HG03520 (cell line): ENCODE measurements at regions not wholly inside any gene's neighbourhood (a gene's known extent, or its start where the extent isn't known, plus 50 kb on each side); places are given as distances from the start of the nearest gene placed in this dataset.

ENCODE experiments used
- ATAC-seq: cut with Tn5 transposase; IDR thresholded peaks from one replicate; pipeline ENCODE4 v1.9.1; 2021; ENCODE audit warnings: mild to moderate bottlenecking, moderate library complexity; ENCODE audit not compliant: unreplicated experiment

DNA sequence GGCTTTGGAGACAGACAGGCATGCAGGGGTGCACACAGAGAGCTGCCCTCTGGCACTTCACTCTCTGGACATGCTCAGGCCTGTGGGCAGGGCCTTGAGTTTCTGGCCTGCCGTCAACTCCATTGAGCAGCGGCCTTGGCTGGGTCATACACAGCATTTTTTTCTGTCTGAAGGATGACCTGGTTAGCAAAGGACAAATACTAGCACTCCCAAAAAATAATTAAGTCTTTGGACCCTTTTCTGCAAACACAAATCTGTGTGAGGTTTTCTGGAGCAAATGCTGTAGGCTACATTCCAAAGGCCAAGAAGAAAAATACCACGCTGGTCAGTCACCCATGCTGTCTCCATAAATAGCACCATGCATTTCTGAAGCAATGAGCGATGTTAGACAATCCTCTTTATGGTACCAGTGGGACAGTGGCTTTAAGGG is 124.7 kb upstream of the CTAGE1 start:
- no peak for ATAC-seq

- no peak for ATAC-seq
Measured at GRCh38 chr18:22543769-22544168, 126.1 kb upstream of the CTAGE1 start.

DNA sequence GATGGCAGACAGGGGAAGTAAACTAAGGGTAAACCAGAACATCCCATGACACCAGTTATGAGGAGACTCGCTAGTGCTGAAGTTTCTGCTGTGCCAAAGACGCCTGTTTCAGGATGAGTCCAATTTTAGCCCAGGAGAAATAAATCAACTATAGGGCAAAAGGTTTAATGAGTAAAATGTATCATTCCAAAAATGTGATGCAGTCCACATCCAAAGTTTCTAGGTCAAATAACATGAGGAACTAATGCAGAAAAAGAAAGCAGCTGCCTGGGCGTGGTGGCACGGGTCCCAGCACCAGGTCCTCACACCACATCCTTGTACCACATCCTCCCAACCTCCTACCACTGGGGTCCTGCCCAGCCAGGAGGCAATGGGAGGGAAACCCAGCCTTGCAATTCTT is 126.9 kb upstream of the CTAGE1 start:
- ATAC-seq: no peak

- ATAC-seq: no peak
Measured at GRCh38 chr18:22545066-22545760, 127.5 kb upstream of the CTAGE1 start.

DNA sequence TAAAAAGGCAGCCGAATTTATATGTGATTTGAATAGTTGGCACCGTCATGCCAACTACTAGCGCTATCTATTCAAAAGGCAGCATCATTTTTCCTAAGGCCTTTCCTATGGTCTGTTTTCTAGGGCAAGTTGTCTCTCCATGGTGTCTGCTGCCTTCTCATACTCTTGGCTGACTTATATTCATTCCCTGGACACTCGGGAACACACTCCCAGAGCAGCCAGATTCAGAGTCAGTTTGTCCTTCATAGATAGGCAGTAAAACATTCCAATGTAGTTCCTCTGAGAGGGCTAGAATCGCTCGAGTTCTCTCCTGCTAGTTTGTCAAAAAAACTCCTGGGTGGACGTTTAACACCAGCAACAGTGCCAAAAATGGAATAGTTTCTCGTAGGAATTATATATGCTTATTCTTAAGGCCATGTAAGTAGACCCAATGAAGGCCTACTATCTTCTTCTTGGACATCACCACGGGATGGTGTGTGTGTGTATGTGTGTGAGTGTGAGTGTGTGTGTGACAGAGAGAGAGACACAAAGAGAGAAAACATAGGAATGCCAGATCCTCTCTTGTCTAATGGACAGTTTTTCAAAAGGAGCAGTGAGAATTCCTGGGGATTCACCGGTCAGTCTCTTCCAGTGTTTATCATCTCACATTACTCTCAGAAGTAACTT is 129.3 kb upstream of the CTAGE1 start:
- no peak for ATAC-seq

DNA sequence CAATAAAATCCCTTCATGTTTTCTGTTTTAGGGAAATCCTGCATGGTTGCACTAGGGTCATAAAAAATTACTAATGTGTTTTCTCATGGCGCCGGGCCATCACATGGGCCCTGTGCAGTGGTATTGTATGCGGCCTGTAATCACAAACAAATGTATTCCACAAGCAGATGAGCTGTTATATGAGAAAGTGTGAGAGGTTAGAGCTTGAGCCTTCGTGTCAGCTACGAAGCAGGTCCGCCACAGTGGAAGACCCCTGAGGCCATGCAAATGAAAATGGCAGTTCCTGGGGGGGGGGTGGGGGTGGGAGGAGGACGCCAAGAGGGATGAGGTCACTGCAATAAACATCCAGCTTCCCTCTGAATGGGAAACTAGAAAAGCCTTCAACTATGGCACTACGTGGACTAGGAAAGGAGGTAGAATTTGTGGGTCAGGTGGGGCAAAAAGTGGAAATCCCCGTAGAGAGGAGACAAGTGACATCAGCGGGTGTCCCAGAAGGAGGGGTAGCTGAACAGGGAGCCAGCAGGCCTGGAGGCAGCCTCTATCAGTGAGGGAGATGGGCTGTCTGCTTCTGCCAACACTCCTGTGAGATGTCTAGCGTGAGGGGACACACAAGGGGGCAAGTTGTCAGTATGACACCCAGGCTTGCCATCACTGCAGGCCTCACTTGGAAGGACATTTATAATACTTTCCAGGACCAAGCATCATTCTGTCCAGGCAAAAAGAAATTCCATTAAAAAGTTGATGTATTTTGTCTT is 130.3 kb upstream of the CTAGE1 start:
- no peak for ATAC-seq

DNA sequence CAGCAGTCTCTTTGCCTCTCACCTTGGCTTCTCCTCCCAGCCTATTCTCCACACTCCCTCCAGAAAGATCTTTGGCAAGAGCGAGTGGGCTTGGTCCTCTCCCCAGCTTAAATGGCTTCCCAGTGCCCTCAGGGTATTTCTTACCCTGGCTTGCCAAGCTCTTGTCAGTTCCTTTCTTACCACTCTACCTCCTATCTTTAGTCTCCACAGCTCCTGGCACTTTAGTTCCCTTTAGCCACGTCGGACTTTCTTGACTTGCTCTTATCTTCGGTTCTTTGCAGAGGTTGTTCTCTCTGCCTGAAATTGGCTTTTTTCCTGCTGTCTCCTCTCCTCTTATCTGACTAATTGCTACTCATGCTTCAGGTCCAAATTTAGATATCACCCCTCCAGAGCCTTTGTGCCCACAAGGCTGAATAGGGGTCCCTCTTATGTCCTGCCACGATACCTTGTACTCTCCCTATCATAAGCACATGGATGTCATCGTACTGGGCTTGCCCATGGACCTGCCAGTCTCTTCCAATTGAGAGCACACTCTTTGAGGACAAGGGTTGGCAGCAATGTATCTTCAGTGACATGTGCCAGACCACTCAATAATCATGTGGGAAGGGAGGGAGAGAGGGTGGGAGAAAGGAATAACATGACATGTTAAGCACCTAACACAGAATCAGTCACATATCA is 131.7 kb upstream of the CTAGE1 start:
- no peak for ATAC-seq

DNA sequence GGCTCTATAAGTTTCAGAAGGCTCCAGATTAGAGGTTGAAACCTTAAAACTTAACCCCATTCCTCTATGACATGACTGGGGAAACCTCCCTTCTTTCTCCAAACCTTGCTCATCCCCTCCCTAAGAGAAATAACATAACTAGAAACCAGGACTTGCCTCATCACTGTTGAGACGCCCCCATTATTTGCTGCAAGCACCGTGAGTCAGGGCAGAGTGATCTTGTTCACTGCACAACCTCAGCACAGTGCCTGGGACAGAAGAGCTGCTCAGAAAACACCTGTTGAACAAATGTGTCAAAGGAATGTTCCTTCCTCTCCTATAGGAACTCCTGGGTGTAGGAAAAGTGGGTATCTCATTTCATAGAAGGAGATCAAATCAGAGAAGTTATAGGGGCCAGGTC is 132.7 kb upstream of the CTAGE1 start:
- ATAC-seq: no peak

DNA sequence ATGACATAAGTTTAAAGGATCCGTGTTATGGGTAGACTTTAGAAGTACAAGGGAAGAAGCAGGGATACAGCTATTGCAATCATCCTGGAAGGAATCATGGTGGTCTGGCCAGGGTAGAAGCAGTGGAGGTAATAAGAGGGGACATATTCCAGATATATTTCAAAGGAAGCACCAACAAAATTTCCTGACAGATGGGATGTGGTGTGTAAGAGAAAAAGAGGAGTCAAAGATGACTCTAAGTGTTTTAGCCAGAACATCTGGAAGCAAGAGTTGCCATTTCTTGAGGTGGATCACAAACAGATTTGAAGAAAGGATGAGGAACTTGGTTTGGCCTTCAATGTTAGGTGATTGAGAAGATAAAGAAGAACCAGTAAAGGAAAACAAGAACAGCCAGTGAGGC is 133.1 kb upstream of the CTAGE1 start:
- ATAC-seq: no peak

DNA sequence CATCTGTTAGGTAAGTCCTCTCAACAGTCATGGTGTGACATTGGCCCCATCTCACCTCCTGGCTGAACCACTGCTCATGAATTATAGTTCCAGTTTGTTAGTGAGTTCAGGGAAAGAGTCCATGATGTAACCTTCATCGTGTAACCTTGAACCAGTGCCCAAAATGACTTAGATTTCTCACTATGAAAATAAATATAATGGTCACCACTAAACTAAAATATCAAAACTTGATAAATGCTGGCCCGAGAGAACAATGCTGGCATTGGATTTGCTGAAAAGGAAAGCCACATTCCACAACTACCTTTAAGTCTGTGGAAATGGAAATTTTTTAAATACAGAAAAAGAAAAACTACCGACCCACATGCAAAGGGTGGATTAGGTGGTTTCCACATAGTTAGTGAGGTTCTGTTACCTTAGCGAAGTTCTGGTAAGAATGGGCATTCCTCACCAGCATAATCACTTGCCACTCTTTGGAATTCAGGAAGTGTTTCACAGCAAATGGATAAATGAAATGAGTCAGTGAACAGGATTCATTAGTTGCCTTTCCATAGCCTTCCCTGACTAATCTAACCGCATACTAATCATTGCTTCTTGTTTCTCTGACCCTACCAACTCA is 133.9 kb upstream of the CTAGE1 start:
- no peak for ATAC-seq

DNA sequence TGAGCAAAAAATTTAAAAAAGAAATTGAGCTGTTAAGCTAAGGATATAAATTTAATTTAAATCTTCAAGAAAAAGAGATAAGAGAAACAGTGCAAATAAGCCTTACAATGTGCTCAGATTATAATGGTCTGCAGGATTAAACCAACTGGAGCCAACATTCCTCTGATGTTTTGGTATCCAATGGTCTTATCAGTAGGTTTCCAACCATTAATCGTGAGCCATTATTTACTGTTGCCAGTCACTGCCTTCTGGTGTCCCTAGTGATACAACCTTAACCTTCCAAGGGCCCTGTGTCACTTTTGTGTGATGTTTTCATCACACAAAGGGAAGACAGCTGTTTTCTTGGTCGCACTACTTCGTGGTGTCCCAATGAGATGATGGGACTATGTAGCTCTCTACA is 134.5 kb upstream of the CTAGE1 start:
- no peak for ATAC-seq

DNA sequence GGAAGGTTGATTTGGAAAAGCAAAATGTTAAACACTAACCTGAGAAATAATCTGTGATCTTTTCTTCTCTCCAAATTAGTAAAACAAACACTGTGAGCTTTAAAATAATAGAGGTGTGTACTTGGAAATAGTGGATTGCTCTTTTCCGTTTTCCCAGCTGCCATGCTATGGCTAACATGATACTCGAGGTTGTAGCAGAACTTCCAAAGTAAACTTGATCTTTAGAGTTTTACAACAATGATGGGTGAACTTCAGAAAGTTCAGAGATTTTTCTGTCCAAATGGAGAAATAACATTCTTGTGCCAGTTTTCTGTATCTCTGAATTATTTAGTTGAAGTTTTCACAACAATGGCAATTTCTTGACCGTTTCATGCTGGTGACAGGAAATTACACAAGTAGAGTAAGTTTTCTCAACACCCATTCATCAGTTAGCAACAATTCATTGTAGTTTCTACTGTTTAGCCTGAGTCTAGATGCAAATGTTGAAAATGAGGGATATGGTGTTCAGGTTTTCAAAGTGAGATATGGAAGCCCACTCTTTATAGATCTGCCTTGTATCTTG is 135.3 kb upstream of the CTAGE1 start:
- ATAC-seq: no peak

- ATAC-seq: no peak
Measured at GRCh38 chr18:22556222-22557167, 138.8 kb upstream of the CTAGE1 start.

GRCh38 chr18:22557168-22557941 is 139.6 kb upstream of the CTAGE1 start:
- ATAC-seq: no peak

DNA sequence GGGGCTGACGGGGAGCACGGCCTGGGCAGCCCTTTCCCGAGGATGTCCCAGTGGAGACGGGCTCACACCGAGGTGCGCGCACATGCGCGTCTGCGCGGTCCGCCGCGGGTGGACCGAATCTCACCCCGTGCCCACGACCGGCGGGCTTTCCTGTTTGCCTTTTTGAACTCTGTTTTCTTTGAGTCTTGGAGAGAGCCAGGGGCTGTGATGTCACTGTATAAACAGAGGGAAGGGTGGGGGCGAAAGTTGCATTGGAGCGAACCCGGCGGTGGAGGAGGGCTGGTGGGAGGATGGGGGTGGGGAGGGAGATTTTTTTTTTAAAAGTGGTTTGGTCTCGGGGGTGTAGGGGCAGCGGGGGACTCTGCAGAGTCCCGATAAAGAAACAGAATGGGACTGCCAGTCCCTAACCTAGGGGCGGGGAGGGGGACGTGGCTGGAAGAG is 141.2 kb upstream of the CTAGE1 start:
- no peak for ATAC-seq

DNA sequence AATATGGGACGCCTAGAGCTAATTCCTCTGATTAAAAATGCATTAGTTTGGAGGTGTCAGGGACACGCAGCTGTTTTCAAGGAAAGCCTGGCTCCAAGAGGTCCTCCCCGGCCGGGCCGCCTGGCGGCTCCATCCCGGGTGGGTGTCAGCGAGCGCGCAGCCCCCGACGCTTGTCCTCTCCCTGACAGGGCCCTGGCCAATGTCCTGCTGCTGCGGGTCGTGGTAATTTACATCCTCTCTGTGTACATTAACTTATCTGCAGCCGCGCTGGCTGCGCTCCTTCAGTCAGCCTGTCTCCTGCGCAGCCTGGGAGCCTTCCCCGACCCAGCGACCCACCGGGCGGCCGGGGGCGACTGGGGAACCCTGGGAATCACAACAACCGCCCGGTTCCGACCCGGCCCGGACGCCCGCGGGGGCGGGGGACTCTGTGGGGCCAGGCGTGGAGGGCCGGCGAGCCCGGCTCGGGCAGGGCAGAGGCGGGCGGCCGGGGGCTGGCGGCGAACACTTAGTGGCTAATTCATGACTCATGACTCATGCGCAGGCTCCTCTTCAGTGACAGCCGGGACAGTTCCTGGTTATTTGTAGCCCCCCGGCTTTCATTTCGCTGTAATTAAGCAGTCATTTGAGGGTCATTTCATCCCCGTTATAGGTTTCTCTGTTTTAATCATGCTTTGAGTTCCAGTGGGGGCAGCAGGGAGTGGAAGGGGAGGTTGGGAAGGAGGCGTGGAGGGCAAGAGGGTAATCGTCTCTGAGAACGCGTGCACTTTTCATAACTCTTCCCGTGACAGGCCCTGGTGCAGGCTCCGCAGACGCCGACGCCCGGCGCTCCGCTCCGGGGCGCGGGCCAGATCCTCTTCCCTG is 141.9 kb upstream of the CTAGE1 start:
- ATAC-seq: no peak

DNA sequence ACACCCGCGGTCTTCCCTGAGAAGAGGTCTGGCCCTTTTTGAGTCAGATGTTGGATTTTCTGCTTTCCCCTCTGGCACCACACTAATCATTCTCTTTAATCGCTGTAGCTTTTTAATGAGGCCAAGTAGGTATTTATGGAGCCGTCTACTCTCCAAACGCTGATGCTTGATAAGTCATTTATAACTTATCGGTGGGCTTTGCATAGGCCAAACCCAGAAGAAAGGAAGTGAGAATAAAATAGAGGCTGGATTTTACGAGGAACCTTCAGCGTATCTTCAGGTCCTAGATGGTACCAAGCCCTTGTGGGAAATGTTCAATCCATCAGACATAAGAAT is 142.5 kb upstream of the CTAGE1 start:
- ATAC-seq: no peak

DNA sequence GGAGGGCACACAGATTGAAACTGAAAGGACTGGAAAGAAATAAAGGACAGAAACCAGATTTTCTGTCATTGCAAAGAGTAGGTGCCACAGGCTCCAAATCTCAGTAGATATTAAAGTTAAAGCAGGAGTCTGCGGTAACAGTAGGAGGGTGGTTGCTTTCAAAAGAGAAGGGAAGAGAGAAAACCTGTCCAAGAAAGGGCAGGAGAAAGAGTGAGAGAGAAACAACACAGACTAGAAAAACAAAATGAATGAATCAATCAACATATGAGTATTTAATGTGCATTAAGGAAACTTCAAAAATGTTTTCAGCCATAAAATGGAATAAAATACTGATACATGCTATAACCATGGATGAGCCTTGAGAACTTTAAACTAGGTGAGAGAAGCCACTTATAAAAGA is 143.1 kb upstream of the CTAGE1 start:
- no peak for ATAC-seq
